T-helper 1 cell treated with Interleukin-12 subunit alpha and Interleukin-12 subunit beta and Interleukin-4 antibody, amounts not matched to agents 30 ng/mL and 1 ng/mL, for 36 hours (primary cell): ENCODE measurements at regions not wholly inside any gene's neighbourhood (a gene's known extent, or its start where the extent isn't known, plus 50 kb on each side); places are given as distances from the start of the nearest gene placed in this dataset.

Experiments used
- intact Hi-C: fragments of 100-400 bp; cut with micrococcal nuclease; formaldehyde crosslinking; loops from one replicate; pipeline ENCODE4 v1.15.1; 2024

DNA sequence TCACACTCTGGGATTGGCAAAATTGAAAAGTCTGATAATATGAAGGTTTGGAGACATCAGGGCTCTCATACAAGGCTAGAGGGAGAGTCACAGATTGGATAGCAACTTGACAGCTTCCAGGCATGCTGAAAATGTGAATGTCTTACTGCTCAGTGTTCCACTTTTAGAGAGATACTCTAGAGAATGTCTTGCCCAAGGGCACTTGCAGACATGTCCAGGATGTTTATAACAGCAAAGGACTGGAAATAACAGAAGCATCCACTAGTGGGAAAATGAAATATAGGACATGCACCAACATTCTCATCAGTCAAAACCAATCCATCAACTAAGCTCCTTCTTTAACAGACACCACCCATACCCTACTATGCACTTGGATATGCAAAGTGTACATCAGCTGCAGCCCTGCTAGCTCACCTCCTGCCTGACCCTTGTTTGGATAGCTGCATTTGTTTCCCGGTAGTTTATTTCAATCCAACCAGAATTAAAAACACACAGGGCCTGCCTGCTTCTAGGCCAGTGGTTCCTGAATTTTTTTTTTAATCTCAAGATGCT, 101.6 kb upstream of the ARHGEF3 start:
- intact Hi-C loops = no loop called here

DNA sequence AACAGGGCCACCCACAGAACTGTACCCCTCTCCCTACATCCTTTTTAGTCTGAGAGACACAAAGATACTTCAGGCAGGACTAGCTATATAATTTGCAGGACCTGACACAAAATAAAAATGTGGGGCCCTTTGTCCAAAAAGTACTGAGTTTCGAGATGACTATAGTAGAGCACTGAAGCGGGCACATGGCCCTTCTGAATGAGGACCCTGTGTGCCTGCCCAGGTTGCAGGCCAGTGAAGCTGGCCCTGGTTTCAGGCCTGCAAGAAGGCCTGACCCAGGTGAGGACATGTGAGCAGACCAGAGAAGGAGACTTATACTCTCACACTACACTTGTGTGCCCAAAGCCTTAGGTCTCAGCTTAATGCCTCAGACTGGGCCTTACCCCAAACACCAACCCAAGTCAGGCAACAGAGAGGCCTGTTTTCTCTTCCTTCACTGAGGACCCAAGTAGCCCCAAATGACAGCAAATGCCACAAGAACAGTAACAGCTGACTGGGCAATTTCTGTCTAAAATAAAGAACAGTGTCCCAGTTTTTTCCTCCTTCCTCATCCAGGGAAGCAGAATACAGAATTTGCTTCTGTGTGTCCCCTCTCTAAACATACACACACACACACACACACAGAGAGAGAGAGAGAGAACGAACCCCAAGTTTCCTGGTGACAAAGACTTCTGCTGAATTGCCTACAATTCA, 100.9 kb upstream of the ARHGEF3 start:
- intact Hi-C loops = no loop called here

DNA sequence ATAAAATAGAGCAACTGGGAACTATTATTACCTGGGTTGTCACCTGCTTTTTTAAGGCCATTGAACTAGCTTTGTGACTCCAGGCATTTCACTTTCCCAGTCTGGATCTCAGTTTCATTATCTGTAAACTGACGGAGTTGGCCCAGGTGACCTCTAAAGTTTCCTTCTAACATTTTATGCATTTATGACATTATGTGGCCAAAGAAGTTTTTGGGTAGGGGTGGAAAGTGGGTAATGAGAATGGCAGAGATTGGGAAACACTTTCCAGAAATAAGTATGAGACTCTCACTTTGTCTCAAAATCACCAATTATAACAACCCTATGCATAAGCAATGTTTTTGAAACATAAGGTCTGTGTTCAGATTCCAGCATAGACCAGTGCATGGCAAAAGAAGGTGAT, 99.1 kb upstream of the ARHGEF3 start:
- intact Hi-C loops = no loop called here

DNA sequence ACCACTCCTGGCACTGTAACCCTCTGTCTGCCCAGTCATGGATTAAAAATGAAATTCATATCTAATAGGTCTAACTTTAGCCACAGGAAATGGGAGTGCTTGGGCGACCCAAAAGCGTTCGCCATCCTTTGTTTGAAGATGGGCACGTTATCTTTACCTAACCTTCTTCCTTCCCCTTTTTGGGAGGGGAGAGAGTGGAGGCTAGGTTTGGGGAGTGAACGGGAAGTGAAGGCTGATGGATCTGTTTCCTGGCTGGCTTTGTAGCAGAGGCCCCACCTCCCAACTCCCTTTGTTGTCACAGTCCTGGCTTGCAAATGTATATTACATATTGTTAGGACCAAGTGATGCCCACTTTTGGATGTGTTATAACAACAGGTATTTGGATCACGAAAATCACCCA, 98.1 kb upstream of the ARHGEF3 start:
- intact Hi-C loops = no loop called here

DNA sequence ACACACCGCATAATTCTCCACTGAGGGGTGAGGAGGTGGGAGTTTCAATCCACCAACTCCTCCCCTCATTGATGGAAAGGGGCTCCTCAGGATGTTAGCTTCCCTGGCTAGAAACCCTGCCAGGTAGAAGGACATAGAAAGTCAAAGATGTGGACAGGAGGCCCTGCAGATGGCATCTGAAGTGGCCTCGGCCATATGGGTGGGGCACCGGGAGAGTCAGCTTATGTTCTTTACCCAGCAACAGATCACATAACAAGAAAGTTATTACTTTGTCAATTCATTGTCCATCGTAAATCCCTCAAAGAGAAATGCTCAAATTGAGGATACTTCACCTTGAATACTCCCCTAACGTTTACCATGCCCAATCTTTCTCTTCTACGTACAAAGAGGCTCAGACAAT, 97.3 kb upstream of the ARHGEF3 start:
- intact Hi-C loops = no loop called here

DNA sequence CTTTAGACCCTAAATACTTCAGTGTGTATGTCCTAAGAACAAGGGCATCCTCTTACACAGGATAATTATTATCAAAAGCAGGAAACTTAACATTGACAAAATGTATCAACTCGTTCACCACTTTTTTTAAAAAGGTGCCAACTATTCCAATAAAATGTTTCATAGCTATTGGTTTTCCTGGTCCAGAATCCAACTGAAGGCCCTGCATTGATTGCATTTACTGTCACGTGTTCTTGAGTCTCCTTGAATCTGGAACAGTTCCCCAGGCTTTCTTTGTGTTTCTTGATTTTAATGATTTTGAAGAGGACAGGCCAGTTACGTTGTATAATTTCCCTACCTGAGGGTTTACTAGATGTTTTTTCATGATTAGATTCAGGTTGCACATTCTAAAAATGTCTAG, 94.6 kb upstream of the ARHGEF3 start:
- intact Hi-C loops = no loop called here

DNA sequence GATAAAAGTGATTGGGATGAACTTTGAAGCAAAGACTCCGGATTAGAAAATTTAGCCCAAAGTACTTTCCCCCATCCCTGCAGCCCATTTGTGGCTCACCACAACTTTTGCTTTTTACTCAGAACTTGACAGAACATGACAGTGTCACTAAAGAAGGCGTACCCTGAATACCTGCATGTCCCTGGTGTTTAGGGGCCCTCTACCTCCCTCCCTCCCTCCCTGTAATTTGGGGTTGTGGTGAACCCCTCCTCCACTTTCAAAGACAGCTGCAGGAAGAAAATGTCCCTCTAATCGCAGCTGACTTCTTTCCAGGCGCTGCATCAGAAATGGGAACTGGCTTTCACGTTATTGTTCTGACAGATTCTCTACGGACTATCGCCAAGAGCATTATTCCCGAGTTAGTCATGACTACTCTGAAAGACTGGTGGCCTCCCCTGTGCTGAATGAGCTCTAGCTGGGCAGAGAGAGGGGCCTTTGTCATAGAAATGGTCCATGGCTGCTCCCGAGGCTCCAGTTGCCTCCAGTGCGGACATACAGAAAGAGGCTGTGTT, 93.2 kb upstream of the ARHGEF3 start:
- intact Hi-C loops = loop anchor here (1.0 kb wide), 1 partner anchor 21 kb away; no protein-coding TSS in a partner anchor

DNA sequence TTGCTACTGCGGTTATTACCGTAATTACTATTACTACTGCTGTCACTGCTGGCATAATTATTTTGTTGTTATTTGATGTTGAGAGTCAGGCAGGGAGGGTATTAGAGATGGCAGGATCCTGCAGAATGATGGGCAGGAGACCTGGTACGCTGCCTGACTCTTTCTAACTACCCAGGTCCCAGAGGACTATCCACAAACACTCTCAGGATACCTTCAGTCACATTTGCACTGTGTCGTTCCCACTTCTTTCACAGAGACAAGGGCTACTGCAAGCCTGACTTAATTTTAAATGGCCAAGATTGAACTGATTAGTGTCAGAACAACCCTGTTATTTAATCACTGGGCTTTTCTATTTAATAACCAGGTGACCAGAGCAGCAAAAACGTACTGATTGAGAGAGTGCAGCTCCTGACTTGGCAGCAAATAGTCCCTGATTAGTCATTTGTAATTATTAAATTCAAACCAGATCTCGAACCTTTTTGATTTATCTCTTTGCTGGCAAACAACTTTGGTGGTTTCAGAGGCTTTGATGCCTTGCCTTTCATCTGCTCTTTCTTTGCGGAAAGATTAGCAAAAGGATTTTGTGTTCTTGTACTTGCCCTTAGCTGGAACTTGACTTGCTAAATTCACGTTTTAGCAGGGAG, 88.8 kb upstream of the ARHGEF3 start:
- intact Hi-C loops = no loop called here

DNA sequence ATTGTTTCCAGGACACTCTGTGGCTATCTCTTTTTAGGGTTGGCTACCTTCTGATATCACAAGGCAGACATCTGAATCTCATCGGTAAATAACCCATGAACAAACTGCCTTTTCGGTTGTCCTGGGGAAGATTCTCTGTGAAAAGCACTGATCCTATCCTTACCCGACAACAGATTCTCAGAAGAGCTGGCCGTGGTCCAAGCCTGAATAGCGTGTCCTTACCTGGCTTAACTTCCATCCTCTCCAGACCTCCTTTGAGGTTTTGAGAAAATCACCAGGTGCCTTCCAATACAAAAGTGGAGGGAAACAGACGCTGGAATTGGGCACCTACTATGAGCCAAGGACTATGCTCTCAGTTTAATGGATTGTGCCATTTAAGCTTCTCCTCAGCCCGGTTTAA, 87.4 kb upstream of the ARHGEF3 start:
- intact Hi-C loops = no loop called here

DNA sequence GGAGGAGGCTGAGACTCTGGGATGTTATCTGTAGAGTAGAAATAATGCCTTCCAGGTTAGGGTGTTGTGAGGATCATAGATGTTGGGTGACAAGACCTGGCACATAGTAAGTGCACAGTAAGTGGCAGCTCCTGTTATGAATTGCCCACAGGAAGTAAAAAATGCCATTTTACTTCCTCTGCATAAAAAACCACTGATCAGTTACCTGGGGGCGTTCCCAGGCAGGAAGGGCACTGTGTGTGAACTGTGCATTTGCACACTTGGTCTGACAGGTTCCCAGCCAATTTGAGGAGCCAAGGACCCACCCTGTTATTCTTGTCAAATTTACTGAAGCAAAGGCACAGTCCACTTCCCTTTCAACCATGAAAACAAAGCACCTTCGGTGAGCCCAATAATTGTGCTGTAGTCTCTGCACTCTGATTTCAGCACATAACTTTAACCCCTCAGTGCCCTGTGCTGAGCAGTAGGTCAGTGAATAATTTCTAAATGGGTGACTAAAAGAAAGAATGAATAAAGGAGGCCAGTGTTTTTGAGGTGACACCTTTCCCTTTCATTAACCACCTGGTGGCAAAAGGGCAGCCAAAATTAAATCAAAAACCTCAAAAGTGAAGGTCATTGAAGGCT, 85.8 kb upstream of the ARHGEF3 start:
- intact Hi-C loops = no loop called here

DNA sequence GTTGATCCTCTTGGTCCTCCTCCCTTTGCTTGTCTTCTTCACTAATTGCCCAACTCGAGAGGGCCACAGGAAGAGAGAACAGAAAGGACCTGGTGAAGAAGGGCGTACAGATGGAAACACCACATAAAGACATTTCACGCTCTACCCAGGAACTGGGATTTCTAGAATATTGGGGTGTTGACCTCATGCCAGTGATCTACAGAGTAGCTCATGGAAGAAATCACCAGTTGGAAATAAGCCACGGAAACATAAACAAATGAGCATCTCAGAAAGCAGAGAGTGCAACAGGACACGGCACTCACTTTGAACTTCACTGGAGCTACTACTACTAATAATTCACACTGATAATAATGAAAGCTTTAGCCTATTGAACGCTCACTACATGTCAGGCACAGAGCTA, 84.6 kb upstream of the ARHGEF3 start:
- intact Hi-C loops = no loop called here

DNA sequence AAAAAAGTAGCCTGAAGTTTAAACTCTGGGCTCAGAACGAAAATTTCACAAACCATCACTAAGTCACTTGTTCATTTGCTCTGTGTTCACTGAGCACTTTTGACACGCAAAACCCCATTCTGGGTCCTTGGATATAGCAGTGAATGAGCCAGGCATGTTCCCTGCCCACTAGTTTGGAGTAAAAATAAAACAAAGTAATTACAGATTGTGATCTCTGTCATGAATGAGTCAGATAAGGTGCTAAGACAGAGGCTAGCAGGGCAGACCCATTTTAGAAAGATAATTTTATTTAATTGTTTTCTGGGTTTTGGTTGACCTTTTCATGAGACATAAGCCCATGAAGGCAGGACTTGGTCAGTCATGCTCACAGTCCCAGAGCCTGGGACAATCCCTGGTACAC, 84.1 kb upstream of the ARHGEF3 start:
- intact Hi-C loops = no loop called here

DNA sequence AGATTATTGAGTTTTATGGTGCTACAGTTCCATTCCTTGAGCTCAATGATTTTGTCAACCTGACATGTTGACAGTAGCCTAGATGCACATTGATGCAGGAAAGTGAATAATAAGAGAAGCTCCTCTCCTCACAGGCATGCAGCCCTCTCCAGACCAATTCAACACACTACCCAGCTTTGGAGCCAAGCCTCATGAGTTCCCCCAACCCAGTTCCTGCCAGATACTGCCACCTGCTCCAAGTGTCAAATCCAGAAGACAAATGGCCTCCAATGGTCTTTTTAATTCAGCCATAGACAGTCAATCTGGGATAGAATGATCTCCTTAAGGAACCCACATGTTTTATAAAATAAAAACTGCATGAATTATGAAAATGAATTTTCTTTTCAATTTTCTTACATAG, 83.7 kb upstream of the ARHGEF3 start:
- intact Hi-C loops = no loop called here

DNA sequence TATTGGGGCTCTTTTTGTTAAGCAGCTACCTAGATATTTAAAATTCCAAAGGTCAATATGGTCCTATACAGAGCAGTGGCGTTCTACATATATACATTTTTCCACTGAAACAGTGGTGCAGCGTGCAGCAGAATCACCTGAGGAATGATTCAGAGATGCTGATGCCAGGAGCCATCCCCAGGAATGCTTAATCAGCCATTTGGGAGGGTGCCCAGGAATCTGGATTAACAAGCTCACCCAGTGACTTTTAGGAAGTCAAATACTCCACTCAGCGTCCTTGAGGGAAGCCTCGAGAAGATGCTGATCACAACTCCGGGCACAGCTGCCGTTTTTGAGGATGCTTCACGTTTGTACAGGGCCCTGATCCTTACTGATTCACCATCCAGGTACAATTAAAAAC, 82.6 kb upstream of the ARHGEF3 start:
- intact Hi-C loops = no loop called here

DNA sequence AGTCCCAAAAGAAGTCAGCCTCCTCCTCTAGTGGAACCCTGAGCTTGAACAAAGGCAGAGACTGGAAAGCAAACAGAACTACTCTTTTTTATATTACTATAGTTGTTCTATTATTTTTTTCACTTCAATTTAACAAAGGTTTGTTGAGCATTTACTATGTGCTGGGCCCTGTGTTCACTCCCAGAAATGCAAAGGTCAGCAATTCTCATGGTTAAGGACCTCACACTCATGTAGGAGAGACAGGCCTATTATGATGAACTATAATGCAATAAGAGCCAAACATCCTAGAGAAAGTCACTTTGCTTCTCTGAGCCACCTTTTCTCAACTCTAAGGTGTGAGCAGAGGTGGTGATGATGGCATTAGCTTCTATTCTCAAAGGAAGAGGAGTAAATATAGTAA, 82.1 kb upstream of the ARHGEF3 start:
- intact Hi-C loops = no loop called here

DNA sequence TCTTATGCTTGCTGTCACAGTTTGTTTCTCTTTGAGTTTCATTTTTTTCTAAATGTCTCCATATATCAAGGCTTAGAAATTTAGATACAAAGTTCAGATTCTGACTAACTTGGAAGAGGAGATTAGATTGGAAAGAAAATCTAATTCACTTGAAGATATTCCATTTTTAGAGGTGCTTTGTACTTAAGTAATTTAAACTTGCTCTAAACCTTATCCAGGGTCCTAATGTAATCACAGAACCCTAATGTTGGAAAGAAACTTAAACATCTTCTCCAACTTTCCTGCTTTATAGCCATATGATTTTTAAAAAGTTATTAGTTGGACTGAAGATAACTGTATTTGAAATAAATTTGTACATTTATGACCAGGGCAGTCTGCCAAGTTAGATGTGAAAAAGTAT, 81.1 kb upstream of the ARHGEF3 start:
- intact Hi-C loops = no loop called here

DNA sequence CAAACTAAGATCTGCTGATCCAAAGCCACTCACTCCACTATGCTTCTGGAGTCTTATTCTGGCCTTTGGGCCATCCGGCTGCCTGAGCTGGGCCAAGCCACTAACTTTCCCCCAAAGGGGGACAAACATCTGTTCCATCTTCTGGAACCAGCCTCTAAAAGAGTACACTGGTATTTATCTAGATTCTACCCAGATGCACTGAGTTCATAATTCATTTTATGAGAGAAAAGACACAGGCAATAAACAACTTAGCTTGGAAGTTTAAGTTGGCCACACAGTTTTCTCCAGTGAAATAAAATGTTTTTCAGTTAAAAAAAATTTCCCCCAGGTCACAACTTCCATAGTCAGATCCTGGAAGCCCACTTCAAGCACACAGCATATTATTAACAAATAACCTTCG, 80.1 kb upstream of the ARHGEF3 start:
- intact Hi-C loops = no loop called here

DNA sequence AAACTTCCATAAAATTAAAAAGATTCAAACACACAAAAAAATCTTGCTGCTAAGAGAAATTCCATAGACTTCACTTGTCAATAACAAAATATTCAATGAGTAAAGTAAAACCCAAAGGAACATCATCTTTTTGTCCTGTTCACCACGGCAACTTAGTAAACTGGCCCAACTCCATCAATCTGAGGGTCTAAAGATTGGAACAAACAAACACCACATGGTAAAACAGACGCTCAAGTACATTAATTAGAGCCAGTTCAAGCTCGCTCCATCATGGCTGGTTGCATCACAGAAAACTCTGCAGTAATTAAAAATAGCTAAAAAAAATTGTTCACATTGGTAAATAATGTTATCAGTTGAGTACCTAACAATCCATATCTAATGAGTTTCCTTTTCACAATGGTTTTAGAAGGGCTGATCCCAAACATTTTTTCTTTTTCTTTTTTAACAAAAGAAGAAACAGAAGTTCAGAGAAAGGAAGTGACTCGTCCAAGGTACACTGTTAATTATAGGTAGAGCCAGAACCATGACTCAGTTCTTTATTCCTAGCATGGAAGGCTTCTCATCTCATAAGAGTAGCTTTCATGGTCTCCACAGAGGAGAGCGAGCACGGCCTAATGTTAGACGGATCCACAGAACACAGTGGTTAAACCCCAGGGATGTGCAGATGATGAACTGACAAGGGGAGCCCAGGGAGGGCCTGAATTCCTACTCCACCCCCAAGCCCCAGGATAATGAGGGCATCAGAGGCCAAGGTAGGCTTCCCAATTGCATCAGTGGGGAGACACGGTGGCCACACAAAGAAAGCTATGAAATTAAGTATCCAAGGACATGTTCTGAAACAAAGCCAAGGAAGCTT, 79.2 kb upstream of the ARHGEF3 start:
- intact Hi-C loops = no loop called here

DNA sequence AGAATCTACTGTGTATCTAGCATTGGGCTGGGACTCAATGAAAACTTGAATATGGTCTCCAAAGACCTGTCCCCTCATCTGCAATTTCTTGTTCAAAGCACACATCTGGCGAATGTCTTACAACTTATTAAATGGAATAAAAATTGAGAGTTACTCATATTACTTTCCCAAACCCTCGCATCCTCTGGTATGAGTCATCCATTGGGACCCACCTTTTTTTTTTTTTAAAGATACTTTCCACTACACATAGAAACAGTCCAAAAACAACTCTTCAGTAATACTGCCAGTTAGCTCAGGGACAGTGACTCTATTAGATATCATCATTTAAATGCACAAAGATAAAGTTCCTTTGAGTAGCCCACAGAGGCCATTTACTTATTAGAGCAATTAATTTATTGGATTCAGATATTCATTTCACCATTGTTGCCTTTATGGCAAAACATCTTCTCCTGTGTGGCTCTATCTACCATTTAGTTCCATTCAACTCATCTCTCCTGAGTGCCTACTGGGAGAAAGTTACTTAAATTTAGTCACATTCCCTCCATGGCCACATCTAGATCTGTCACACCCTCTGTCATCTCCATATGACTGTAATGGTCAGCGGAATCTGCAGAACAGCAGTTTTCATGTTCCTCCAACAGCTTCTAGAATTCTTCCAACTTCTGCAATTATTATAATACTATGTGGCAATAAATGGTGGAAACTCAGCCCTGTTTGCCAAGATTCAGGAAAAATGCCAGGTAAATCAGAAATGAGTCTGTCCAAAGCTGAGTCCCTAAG, 77.9 kb upstream of the ARHGEF3 start:
- intact Hi-C loops = loop anchor here (1.0 to 2.0 kb wide), 2 partner anchors 10 to 79 kb away; partner anchors contain the start of gene ARHGEF3

DNA sequence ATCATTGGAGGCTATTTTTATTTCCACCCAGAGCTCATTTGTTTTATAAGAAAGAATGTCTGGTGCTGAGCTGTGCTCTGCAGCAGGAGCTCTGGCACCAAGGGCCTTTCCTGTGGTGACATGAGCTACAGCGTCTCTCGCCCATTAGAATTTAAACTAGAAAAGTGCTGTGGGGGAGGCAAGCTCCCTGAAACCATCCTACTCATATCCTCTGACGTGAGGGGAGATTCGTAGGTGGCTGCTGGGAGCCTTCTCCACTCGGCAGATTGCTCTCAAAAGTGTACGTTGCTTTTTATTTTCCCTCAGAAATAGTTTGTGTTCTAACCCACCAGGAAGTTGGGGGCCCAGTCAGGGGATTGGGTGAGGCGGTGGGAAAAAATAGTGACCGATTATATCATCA, 76.3 kb upstream of the ARHGEF3 start:
- intact Hi-C loops = loop anchor here (1.0 to 2.0 kb wide), 3 partner anchors 17 to 77 kb away; partner anchors contain the start of gene ARHGEF3
